ENCODE measurements at regions not wholly inside any gene's neighbourhood (a gene's known extent, or its start where the extent isn't known, plus 50 kb on each side); places are given as distances from the start of the nearest gene placed in this dataset.

GRCh38 chr2:190126798-190127197, 64.3 kb upstream of the MSTN start:
- no peaks in the 10 kb centered on the region for H3K27me3 Mint-ChIP-seq
- TF ChIP-seq, protein P1, sequence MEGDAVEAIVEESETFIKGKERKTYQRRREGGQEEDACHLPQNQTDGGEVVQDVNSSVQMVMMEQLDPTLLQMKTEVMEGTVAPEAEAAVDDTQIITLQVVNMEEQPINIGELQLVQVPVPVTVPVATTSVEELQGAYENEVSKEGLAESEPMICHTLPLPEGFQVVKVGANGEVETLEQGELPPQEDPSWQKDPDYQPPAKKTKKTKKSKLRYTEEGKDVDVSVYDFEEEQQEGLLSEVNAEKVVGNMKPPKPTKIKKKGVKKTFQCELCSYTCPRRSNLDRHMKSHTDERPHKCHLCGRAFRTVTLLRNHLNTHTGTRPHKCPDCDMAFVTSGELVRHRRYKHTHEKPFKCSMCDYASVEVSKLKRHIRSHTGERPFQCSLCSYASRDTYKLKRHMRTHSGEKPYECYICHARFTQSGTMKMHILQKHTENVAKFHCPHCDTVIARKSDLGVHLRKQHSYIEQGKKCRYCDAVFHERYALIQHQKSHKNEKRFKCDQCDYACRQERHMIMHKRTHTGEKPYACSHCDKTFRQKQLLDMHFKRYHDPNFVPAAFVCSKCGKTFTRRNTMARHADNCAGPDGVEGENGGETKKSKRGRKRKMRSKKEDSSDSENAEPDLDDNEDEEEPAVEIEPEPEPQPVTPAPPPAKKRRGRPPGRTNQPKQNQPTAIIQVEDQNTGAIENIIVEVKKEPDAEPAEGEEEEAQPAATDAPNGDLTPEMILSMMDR (conservative IDR thresholded peaks at IDR 0.05) = no peak

GRCh38 chr2:190123956-190124355, 61.4 kb upstream of the MSTN start:
- Mint-ChIP-seq H3K36me3 (no peaks in the 10 kb centered on the region), H3K27me3 (no peaks in the 10 kb centered on the region), H3K4me3 (no peak overlapping the region), H3K27ac (no peak overlapping the region), H3K4me1 (ENCODE audit: unreplicated experiment) (no peaks in the 10 kb centered on the region), H3K9me3 (no peaks in the 10 kb centered on the region)
- TF ChIP-seq, protein P1 (conservative IDR thresholded peaks at IDR 0.05) = no peak
- DNase-seq (ENCODE audit: extremely low spot score, unreplicated experiment) = no peak

More at GRCh38 chr2:190126798-190127197, 64.3 kb upstream of the MSTN start:
- Mint-ChIP-seq H3K27ac (no peak overlapping the region), H3K9me3 (no peaks in the 10 kb centered on the region), H3K4me1 (ENCODE audit: unreplicated experiment) (no peaks in the 10 kb centered on the region), H3K4me3 (no peak overlapping the region), H3K36me3 (no peaks in the 10 kb centered on the region)
- no peak for DNase-seq (ENCODE audit: extremely low spot score, unreplicated experiment)

- Mint-ChIP-seq H3K4me3 (no peak overlapping the region), H3K27me3 (peaks cover 2% of the 10 kb centered on the region), H3K27ac (no peak overlapping the region), H3K36me3 (no peaks in the 10 kb centered on the region), H3K9me3 (peaks cover under 1% of the 10 kb centered on the region), H3K4me1 (ENCODE audit: unreplicated experiment) (no peaks in the 10 kb centered on the region)
- TF ChIP-seq, protein P1 (conservative IDR thresholded peaks at IDR 0.05) = peak; percentile 67
- no peak for DNase-seq (ENCODE audit: extremely low spot score, unreplicated experiment)
Observed at GRCh38 chr2:190121971-190122370, 59.4 kb upstream of the MSTN start.

GRCh38 chr2:190121305-190121704, 58.8 kb upstream of the MSTN start:
- H3K36me3 Mint-ChIP-seq = no peaks in the 10 kb centered on the region
- TF ChIP-seq, protein P1 (conservative IDR thresholded peaks at IDR 0.05) = no peak
- H3K9me3 Mint-ChIP-seq = peaks cover 3% of the 10 kb centered on the region
- H3K27me3 Mint-ChIP-seq = peaks cover 2% of the 10 kb centered on the region
- H3K4me3 Mint-ChIP-seq = no peak overlapping the region
- H3K4me1 Mint-ChIP-seq (ENCODE audit: unreplicated experiment) = no peaks in the 10 kb centered on the region
- no peak overlapping the region for H3K27ac Mint-ChIP-seq
- no peak for DNase-seq (ENCODE audit: extremely low spot score, unreplicated experiment)

- TF ChIP-seq, protein P1 (conservative IDR thresholded peaks at IDR 0.05) = no peak
- H3K4me3 Mint-ChIP-seq = peak overlapping the region; percentile 66
- peaks cover 2% of the 10 kb centered on the region for H3K27me3 Mint-ChIP-seq
- DNase-seq (ENCODE audit: extremely low spot score, unreplicated experiment) = no peak
- H3K27ac Mint-ChIP-seq = no peak overlapping the region
- no peaks in the 10 kb centered on the region for H3K36me3 Mint-ChIP-seq
- H3K4me1 Mint-ChIP-seq (ENCODE audit: unreplicated experiment) = no peaks in the 10 kb centered on the region
- H3K9me3 Mint-ChIP-seq = peaks cover 8% of the 10 kb centered on the region
Observed at GRCh38 chr2:190119923-190120590, 57.5 kb upstream of the MSTN start.

Data from type B pancreatic cell (in vitro differentiated cells).